PC-3 (cell line): ENCODE measurements at regions not wholly inside any gene's neighbourhood (a gene's known extent, or its start where the extent isn't known, plus 50 kb on each side); places are given as distances from the start of the nearest gene placed in this dataset.

ENCODE experiments used
- ATAC-seq: fragments of 200-7000 bp; cut with Tn5 transposase; 2 replicates; pipeline ENCODE4 v1.9.1; 2020; ENCODE audit warnings: mild to moderate bottlenecking, moderate library complexity
- BruUV-seq: library from RNA; stranded (reverse); fragments of 400-500 nt; replicated peaks from 2 replicates; lab custom pipeline; 2021; lab: Mats Ljungman, UMichigan
- CTCF ChIA-PET: fragments of 300-600 bp; sonication (Branson Sonifier 250); formaldehyde crosslinking; loops from one replicate; lab custom pipeline; 2022; ENCODE audit warnings: antibody characterized with exemption; lab: Charles Lee
- POLR2A ChIA-PET: fragments of 300-600 bp; sonication (Branson Sonifier 250); formaldehyde crosslinking; loops from one replicate; lab custom pipeline; 2022; ENCODE audit warnings: antibody characterized with exemption; ENCODE audit not compliant: unreplicated experiment; lab: Charles Lee
- DNase-seq: peaks from one replicate; pipeline ENCODE4 v3.0.0-alpha.2; 2015
- H2AFZ ChIP-seq: fragments of 300-600 bp; sonication (generic); 2 replicates; pipeline ENCODE4 v1.6.0; 2016; ENCODE audit warnings: antibody characterized with exemption, low read length
- H3F3A ChIP-seq: fragments of 300-600 bp; sonication (generic); one replicate; pipeline ENCODE4 v1.6.0; 2017; ENCODE audit warnings: antibody characterized with exemption, low read length, control low read depth, mild to moderate bottlenecking; ENCODE audit not compliant: unreplicated experiment
- H3K27ac ChIP-seq: fragments of 300-600 bp; sonication (generic); 2 replicates; pipeline ENCODE4 v1.5.1; 2016; ENCODE audit warnings: mild to moderate bottlenecking, low read length
- H3K27me3 ChIP-seq: fragments of 300-600 bp; sonication (generic); 2 replicates; pipeline ENCODE4 v1.6.1; 2016; ENCODE audit warnings: low read length, mixed read lengths
- H3K36me3 ChIP-seq: fragments of 300-600 bp; sonication (generic); 2 replicates; pipeline ENCODE4 v1.6.1; 2016; ENCODE audit warnings: low read depth, mixed run types, low read length, mixed read lengths
- H3K4me1 ChIP-seq: fragments of 300-600 bp; sonication (generic); 2 replicates; pipeline ENCODE4 v1.5.1; 2016; ENCODE audit warnings: low read length; ENCODE audit not compliant: insufficient read depth
- H3K4me2 ChIP-seq: fragments of 300-600 bp; sonication (generic); 2 replicates; pipeline ENCODE4 v1.6.0; 2016; ENCODE audit warnings: low read length
- H3K4me3 ChIP-seq: fragments of 300-600 bp; sonication (generic); 2 replicates; pipeline ENCODE4 v1.5.1; 2016; ENCODE audit warnings: mild to moderate bottlenecking, low read length, mixed read lengths
- H3K79me2 ChIP-seq: fragments of 300-600 bp; sonication (generic); 2 replicates; pipeline ENCODE4 v1.6.1; 2017; ENCODE audit warnings: low read length, mixed read lengths
- H3K9ac ChIP-seq: fragments of 300-600 bp; sonication (generic); 2 replicates; pipeline ENCODE4 v1.6.0; 2016; ENCODE audit warnings: mild to moderate bottlenecking, low read length
- H3K9me2 ChIP-seq: fragments of 300-600 bp; sonication (generic); replicated peaks from 2 replicates; pipeline ENCODE4 v1.6.1; 2016; ENCODE audit warnings: mixed run types, low read length, mixed read lengths
- H3K9me3 ChIP-seq: fragments of 300-600 bp; sonication (generic); 2 replicates; pipeline ENCODE4 v1.6.1; 2016; ENCODE audit warnings: low read length, mixed read lengths
- H4K20me1 ChIP-seq: fragments of 300-600 bp; sonication (generic); 2 replicates; pipeline ENCODE4 v1.6.1; 2016; ENCODE audit warnings: low read length, mixed read lengths
- EZH2 ChIP-seq: fragments of 300-600 bp; sonication (generic); IDR thresholded peaks from one replicate; pipeline ENCODE4 v1.6.1; 2017; ENCODE audit warnings: antibody characterized with exemption, mild to moderate bottlenecking, low read length; ENCODE audit not compliant: unreplicated experiment
- EZH2phosphoT487 ChIP-seq: fragments of 300-600 bp; sonication (generic); IDR thresholded peaks from 2 replicates; pipeline ENCODE4 v1.6.1; 2018; ENCODE audit warnings: mild to moderate bottlenecking, antibody characterized with exemption, low read length, borderline replicate concordance
- intact Hi-C: fragments of 100-400 bp; cut with micrococcal nuclease; formaldehyde crosslinking; loops from 2 replicates; pipeline ENCODE4 v1.9.0; 2023
- TF ChIP-seq, protein P1 (sequence below): fragments of 300-600 bp; sonication (generic); conservative IDR thresholded peaks from 2 replicates; pipeline ENCODE4 v1.5.1; 2017; ENCODE audit warnings: antibody characterized with exemption, low read depth, mild to moderate bottlenecking, low read length

DNA sequence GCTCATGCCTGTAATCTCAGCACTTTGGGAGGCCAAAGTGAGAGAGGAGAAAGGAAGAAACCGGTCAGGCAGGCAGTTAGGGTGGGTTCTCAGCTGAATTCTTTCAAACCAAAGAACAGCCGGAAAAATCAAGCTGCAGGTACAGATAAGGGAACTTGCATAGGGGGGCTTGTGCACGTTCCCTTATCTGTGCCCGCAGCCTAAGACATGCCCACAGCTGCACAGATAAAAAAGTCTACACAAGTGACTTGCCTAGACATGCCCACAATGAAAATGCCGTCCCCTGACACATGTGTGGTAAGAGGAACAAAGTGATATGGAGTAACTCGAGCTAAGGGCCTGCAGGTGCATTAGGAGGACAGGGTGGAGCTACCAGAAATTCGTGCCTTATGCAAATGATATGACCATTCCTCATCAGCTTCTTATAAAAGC, 175.8 kb upstream of the SALL4 start:
- no peak overlapping the region for H3K9ac ChIP-seq
- no peak overlapping the region for H3K27ac ChIP-seq
- no peaks in the 10 kb centered on the region for H3F3A ChIP-seq
- H2AFZ ChIP-seq = no peak overlapping the region
- POLR2A ChIA-PET = no interaction called here
- CTCF ChIA-PET = no interaction called here
- no peak for ATAC-seq
- H3K4me2 ChIP-seq = no peak overlapping the region
- intact Hi-C loops = no loop called here
- DNase-seq = no peak
- no peak overlapping the region for H3K4me3 ChIP-seq
- no peaks in the 10 kb centered on the region for H3K9me2 ChIP-seq
- TF ChIP-seq, protein P1, sequence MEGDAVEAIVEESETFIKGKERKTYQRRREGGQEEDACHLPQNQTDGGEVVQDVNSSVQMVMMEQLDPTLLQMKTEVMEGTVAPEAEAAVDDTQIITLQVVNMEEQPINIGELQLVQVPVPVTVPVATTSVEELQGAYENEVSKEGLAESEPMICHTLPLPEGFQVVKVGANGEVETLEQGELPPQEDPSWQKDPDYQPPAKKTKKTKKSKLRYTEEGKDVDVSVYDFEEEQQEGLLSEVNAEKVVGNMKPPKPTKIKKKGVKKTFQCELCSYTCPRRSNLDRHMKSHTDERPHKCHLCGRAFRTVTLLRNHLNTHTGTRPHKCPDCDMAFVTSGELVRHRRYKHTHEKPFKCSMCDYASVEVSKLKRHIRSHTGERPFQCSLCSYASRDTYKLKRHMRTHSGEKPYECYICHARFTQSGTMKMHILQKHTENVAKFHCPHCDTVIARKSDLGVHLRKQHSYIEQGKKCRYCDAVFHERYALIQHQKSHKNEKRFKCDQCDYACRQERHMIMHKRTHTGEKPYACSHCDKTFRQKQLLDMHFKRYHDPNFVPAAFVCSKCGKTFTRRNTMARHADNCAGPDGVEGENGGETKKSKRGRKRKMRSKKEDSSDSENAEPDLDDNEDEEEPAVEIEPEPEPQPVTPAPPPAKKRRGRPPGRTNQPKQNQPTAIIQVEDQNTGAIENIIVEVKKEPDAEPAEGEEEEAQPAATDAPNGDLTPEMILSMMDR = no peak
- TF ChIP-seq EZH2 (no peak), EZH2phosphoT487 (no peak)
- BruUV-seq = no TSS peak
- no peaks in the 10 kb centered on the region; the same call in 1 of the 2 replicates for H3K36me3 ChIP-seq
- H3K79me2 ChIP-seq = no peaks in the 10 kb centered on the region
- no peaks in the 10 kb centered on the region for H4K20me1 ChIP-seq
- H3K9me3 ChIP-seq = no peaks in the 10 kb centered on the region
- H3K4me1 ChIP-seq = no peaks in the 10 kb centered on the region
- no peaks in the 10 kb centered on the region for H3K27me3 ChIP-seq

GRCh38 chr20:51972056-51972455, 169.7 kb upstream of the SALL4 start:
- Histone ChIP-seq H3K9ac (no peak overlapping the region), H3K36me3 (no peaks in the 10 kb centered on the region), H3K9me2 (no peaks in the 10 kb centered on the region), H3K79me2 (no peaks in the 10 kb centered on the region), H3K27ac (no peak overlapping the region), H3K27me3 (no peaks in the 10 kb centered on the region), H4K20me1 (no peaks in the 10 kb centered on the region), H2AFZ (no peak overlapping the region), H3K4me3 (no peak overlapping the region), H3F3A (no peaks in the 10 kb centered on the region), H3K9me3 (no peaks in the 10 kb centered on the region), H3K4me2 (no peak overlapping the region), H3K4me1 (0 out of 2 replicates have a peak, but pooled peaks cover 3% of the 10 kb centered on the region)
- DNase-seq = no peak
- no TSS peak for BruUV-seq
- ChIA-PET CTCF (no interaction called here), POLR2A (no interaction called here)
- TF ChIP-seq, protein P1 = no peak
- TF ChIP-seq EZH2phosphoT487 (no peak), EZH2 (no peak)
- ATAC-seq = no peak
- intact Hi-C loops = no loop called here

- CTCF ChIA-PET = interaction anchor here (0.6 kb wide), 1 partner anchor 527 kb away, joined by 4 read pairs; no protein-coding TSS in a partner anchor
- intact Hi-C loops = no loop called here
Observed at GRCh38 chr20:51970858-51971257, 168.5 kb upstream of the SALL4 start.

More at GRCh38 chr20:51970858-51971257, 168.5 kb upstream of the SALL4 start:
- no peak overlapping the region for H3K4me3 ChIP-seq
- H2AFZ ChIP-seq = no peak overlapping the region
- no peak overlapping the region for H3K4me2 ChIP-seq
- no peaks in the 10 kb centered on the region for H3K79me2 ChIP-seq
- H3K36me3 ChIP-seq = no peaks in the 10 kb centered on the region
- DNase-seq (no peak), ATAC-seq (no peak)
- H3K9ac ChIP-seq = no peak overlapping the region
- no TSS peak for BruUV-seq
- H3K27me3 ChIP-seq = no peaks in the 10 kb centered on the region
- H3K9me2 ChIP-seq = no peaks in the 10 kb centered on the region
- no peaks in the 10 kb centered on the region for H4K20me1 ChIP-seq
- H3K4me1 ChIP-seq = 0 out of 2 replicates have a peak, but pooled peaks cover 3% of the 10 kb centered on the region
- no peaks in the 10 kb centered on the region for H3K9me3 ChIP-seq
- no peaks in the 10 kb centered on the region for H3F3A ChIP-seq
- POLR2A ChIA-PET = no interaction called here
- no peak for TF ChIP-seq EZH2phosphoT487
- no peak overlapping the region for H3K27ac ChIP-seq
